ENCODE measurements at regions not wholly inside any gene's neighbourhood (a gene's known extent, or its start where the extent isn't known, plus 50 kb on each side); places are given as distances from the start of the nearest gene placed in this dataset.

- Histone ChIP-seq H3K4me2 (ENCODE audit: insufficient read depth, low read length) (no peak overlapping the region), H3K9me3 (replicated peaks; ENCODE audit: control insufficient read depth, insufficient read depth, low read length) (no peaks in the 10 kb centered on the region), H3K4me1 (ENCODE audit: control insufficient read depth, extremely low read depth, insufficient read depth, low read length) (no peaks in the 10 kb centered on the region), H3K79me2 (ENCODE audit: control insufficient read depth, insufficient read depth, low read length) (no peaks in the 10 kb centered on the region), H3K27me3 (ENCODE audit: control insufficient read depth in 2 of 2, insufficient read depth in 2 of 2, low read length in 2 of 2) (no peaks in the 10 kb centered on the region), H3K27ac (ENCODE audit: insufficient read depth, low read depth, low read length) (no peak overlapping the region), H3K36me3 (ENCODE audit: control insufficient read depth in 2 of 2, extremely low read depth in 1 of 2, insufficient read depth in 2 of 2, low read length in 2 of 2) (no peaks in the 10 kb centered on the region), H4K20me1 (replicated peaks; ENCODE audit: control insufficient read depth, extremely low read depth, insufficient read depth, low read length) (no peaks in the 10 kb centered on the region), H3K9ac (replicated peaks; ENCODE audit: extremely low read depth, insufficient read depth, low read length) (no peak overlapping the region), H3K4me3 (replicated peaks in 1 of 3; ENCODE audit: insufficient read depth in 1 of 3, low read depth in 1 of 3, low read length in 3 of 3) (no peak overlapping the region), H2AFZ (ENCODE audit: low read depth, low read length) (no peak overlapping the region), H3K9me1 (replicated peaks; ENCODE audit: control insufficient read depth, extremely low read depth, insufficient read depth, low read length) (no peaks in the 10 kb centered on the region)
- ChIA-PET CTCF (interaction anchor here (1.5 kb wide), 1 partner anchor 10 kb away, joined by 6 read pairs; no protein-coding TSS in a partner anchor), POLR2A (no interaction called here)
- TF ChIP-seq MYC (IDR thresholded peaks at IDR 0.05; ENCODE audit: low read depth, low read length) (no peak), GATA2 (IDR thresholded peaks at IDR 0.05; ENCODE audit: insufficient read depth, insufficient read length, low read depth, low read length) (no peak), JUN (IDR thresholded peaks at IDR 0.05; ENCODE audit: borderline replicate concordance, insufficient read depth, insufficient read length, low read depth) (no peak), MAX (IDR thresholded peaks at IDR 0.05; ENCODE audit: insufficient read depth, insufficient read length) (no peak), CTCF (IDR thresholded peaks at IDR 0.05; ENCODE audit: extremely low read depth in 1 of 2, insufficient read depth in 1 of 2, low read depth in 1 of 2, low read length in 2 of 2) (no peak), FOS (IDR thresholded peaks at IDR 0.05; ENCODE audit: borderline replicate concordance, insufficient read depth, low read length) (no peak), POLR2AphosphoS5 (IDR thresholded peaks at IDR 0.05; ENCODE audit: insufficient read depth, low read depth, low read length) (no peak), EZH2 (IDR thresholded peaks at IDR 0.05; ENCODE audit: borderline replicate concordance, low read depth, low read length, severe bottlenecking) (no peak), POLR2A (IDR thresholded peaks at IDR 0.05; ENCODE audit: low read depth, low read length) (no peak)
- DNase-seq (ENCODE audit: low read depth, low spot score), result no peak
- no TSS peak for BruUV-seq (replicated peaks)
- FAIRE-seq, result no peak
- intact Hi-C loops (cut with micrococcal nuclease), result no loop called here
- dilution Hi-C loops (cut with MboI; ENCODE audit: extremely low pct_ligation_motif_present, low sequenced_read_pairs), result no loop called here
Observed at GRCh38 chr14:37791384-37792036, 196.1 kb downstream of the TTC6 start.
